Osteocyte (in vitro differentiated cells): ENCODE measurements at regions not wholly inside any gene's neighbourhood (a gene's known extent, or its start where the extent isn't known, plus 50 kb on each side); places are given as distances from the start of the nearest gene placed in this dataset.

Experiments
- DNase-seq: peaks from one replicate; pipeline ENCODE4 v3.0.0; 2021; ENCODE audit warnings: mixed read lengths; ENCODE audit not compliant: unreplicated experiment; ENCODE audit errors: extremely low spot score
- H3K27ac Mint-ChIP-seq: one replicate; pipeline ENCODE4 v1.8.0; 2021; ENCODE audit warnings: mild to moderate bottlenecking, mixed read lengths; ENCODE audit not compliant: unreplicated experiment
- H3K27me3 Mint-ChIP-seq: one replicate; pipeline ENCODE4 v1.8.0; 2021; ENCODE audit warnings: mixed read lengths; ENCODE audit not compliant: unreplicated experiment
- H3K36me3 Mint-ChIP-seq: one replicate; pipeline ENCODE4 v1.8.0; 2021; ENCODE audit warnings: mixed read lengths; ENCODE audit not compliant: unreplicated experiment
- H3K4me1 Mint-ChIP-seq: one replicate; pipeline ENCODE4 v1.8.0; 2021; ENCODE audit warnings: mixed read lengths; ENCODE audit not compliant: unreplicated experiment
- H3K4me3 Mint-ChIP-seq: one replicate; pipeline ENCODE4 v1.8.0; 2021; ENCODE audit warnings: mild to moderate bottlenecking, moderate library complexity, mixed read lengths; ENCODE audit not compliant: unreplicated experiment
- H3K9me3 Mint-ChIP-seq: one replicate; pipeline ENCODE4 v1.8.0; 2021; ENCODE audit warnings: mixed read lengths; ENCODE audit not compliant: unreplicated experiment
- CTCF ChIP-seq: fragments of 200-600 bp; sonication (generic); IDR thresholded peaks from 2 replicates; pipeline ENCODE4 v1.5.0; 2021; ENCODE audit warnings: antibody characterized with exemption, mild to moderate bottlenecking, moderate library complexity

GRCh38 chr11:10379871-10380568 lies 75.0 kb upstream of the AMPD3 start:
- H3K27me3 Mint-ChIP-seq, result peaks cover 8% of the 10 kb centered on the region

GRCh38 chr11:10380921-10381320 lies 74.1 kb upstream of the AMPD3 start:
- Mint-ChIP-seq H3K36me3 (no peaks in the 10 kb centered on the region), H3K27ac (no peak overlapping the region), H3K4me3 (no peak overlapping the region), H3K4me1 (peaks cover 18% of the 10 kb centered on the region), H3K27me3 (peaks cover 10% of the 10 kb centered on the region), H3K9me3 (no peaks in the 10 kb centered on the region)
- TF ChIP-seq CTCF, result no peak
- DNase-seq, result no peak

More at GRCh38 chr11:10379871-10380568, 75.0 kb upstream of the AMPD3 start:
- Mint-ChIP-seq H3K27ac (no peak overlapping the region), H3K9me3 (no peaks in the 10 kb centered on the region), H3K4me3 (no peak overlapping the region), H3K36me3 (no peaks in the 10 kb centered on the region), H3K4me1 (peaks cover 18% of the 10 kb centered on the region)
- no peak for TF ChIP-seq CTCF
- DNase-seq, result no peak

GRCh38 chr11:10381736-10382135 lies 73.3 kb upstream of the AMPD3 start:
- no peaks in the 10 kb centered on the region for H3K36me3 Mint-ChIP-seq
- no peak for DNase-seq
- no peaks in the 10 kb centered on the region for H3K9me3 Mint-ChIP-seq
- no peak overlapping the region for H3K4me3 Mint-ChIP-seq
- peaks cover 19% of the 10 kb centered on the region for H3K4me1 Mint-ChIP-seq
- H3K27ac Mint-ChIP-seq, result peak overlapping the region; percentile 25
- no peak for TF ChIP-seq CTCF
- H3K27me3 Mint-ChIP-seq, result peaks cover 14% of the 10 kb centered on the region

- H3K27ac Mint-ChIP-seq, result no peak overlapping the region
- peaks cover 14% of the 10 kb centered on the region for H3K27me3 Mint-ChIP-seq
- no peak overlapping the region for H3K4me3 Mint-ChIP-seq
- peak; percentile 46 for DNase-seq
- H3K4me1 Mint-ChIP-seq, result peaks cover 27% of the 10 kb centered on the region
- H3K9me3 Mint-ChIP-seq, result no peaks in the 10 kb centered on the region
- no peak for TF ChIP-seq CTCF
- H3K36me3 Mint-ChIP-seq, result no peaks in the 10 kb centered on the region
Measured at GRCh38 chr11:10382518-10382917, 72.5 kb upstream of the AMPD3 start.

GRCh38 chr11:10385696-10386095 lies 69.4 kb upstream of the AMPD3 start:
- Mint-ChIP-seq H3K4me3 (no peak overlapping the region), H3K4me1 (peaks cover 32% of the 10 kb centered on the region), H3K36me3 (no peaks in the 10 kb centered on the region), H3K27me3 (peaks cover 16% of the 10 kb centered on the region), H3K9me3 (no peaks in the 10 kb centered on the region), H3K27ac (no peak overlapping the region)
- DNase-seq, result peak; percentile 63
- no peak for TF ChIP-seq CTCF
